ENCODE measurements at regions not wholly inside any gene's neighbourhood (a gene's known extent, or its start where the extent isn't known, plus 50 kb on each side); places are given as distances from the start of the nearest gene placed in this dataset.
A peak's percentile ranks its signal among the peaks of the same experiment; 100 is the strongest.

GRCh38 chr4:180799798-180800197 is 1443.4 kb upstream of the TENM3 start:
- DNase-seq (ENCODE audit: low read depth): no peak

DNA sequence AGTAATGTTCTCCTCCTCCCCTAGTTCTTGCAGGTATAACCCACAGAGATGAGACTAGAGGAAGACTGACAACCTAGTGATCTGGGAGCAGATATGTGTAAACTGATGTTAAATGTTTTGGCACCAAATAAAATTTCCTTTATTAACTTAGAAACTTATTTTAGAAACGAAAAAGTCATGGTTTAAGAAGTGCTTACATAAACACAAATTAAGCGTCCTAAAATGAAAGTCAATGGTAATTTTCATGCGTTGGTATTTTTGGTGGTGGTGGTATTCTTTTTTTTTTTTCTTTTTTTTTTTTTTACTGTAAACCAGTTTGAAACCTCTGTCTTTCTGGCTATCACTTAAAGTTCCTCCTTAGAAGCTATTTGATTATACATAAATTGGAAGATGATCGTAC is 1438.1 kb upstream of the TENM3 start:
- DNase-seq (ENCODE audit: low read depth): no peak

DNA sequence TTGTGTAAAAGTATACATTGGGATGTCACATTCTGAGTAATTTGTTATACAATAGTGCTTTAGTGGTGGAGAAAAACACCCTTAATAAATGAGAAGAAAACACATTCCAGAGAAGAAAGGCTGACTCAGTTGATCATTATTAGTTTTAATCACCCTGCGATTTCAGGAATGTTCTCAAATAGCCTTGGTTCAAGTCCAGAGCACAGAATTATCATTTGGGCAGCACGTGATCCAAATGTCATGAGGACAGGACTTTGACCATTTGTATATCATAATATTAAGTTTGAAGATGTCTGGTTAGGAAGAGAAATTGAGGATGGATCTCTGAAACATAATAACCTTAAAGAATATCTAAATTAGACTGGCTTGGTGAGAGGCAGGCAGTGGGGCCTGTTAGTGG is 1434.3 kb upstream of the TENM3 start:
- no peak for DNase-seq (ENCODE audit: low read depth)

DNA sequence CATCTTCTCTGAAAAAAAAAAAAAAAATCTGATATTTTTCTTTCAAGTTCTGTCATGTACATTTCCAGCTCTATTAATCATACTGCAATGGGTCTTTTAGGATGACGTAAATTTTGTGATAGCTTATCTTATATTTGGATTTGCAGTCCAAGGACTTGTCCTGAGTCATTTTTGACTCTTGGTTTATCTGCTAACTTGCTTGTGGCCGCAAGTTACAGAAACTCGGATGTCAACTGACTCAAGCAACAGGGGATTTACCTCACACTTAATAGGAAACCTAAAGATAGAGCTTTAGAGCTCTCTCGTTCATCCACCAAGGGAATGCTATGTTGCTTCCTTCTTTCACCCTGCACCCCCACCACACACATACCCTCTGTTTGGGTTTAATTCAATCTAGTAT is 1433.8 kb upstream of the TENM3 start:
- DNase-seq (ENCODE audit: low read depth): no peak

DNA sequence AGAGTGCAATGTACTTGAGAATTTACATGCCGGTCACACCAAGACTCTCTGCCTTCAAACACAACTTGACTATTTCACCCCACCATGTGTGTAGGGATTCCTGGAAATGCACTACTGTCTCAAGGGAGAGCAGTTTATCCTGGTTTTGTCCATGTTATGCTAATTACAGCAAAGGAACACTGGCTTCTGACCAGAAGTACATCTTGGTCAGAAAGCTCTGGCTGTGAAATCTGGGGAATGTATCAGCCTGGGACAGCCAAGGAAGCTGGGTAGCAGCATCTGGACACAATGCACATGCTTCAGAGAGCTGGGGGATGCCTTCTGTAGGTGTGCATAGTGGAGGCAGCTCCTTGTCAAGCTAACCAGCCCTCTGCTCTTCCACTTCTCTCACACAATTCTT is 1432.6 kb upstream of the TENM3 start:
- DNase-seq (ENCODE audit: low read depth): no peak

DNA sequence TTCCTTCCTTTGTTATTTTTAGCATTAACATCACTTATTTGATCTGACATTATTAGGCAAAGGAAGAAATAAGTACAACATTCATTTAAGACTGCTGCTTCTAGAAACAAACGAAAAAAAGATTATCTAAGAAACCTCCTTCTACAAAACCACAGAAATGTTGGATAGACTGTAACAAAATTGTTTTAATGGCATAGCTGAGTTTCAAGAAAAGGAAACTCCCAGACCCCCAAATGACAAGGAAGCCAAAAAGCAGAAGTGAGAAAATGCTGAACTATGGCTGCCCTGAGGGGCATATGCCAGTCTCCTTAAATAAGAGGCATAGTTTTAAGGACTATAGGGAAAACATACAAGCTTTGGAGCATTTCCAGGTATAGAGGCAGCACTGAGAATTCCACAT is 1431.6 kb upstream of the TENM3 start:
- no peak for DNase-seq (ENCODE audit: low read depth)

DNA sequence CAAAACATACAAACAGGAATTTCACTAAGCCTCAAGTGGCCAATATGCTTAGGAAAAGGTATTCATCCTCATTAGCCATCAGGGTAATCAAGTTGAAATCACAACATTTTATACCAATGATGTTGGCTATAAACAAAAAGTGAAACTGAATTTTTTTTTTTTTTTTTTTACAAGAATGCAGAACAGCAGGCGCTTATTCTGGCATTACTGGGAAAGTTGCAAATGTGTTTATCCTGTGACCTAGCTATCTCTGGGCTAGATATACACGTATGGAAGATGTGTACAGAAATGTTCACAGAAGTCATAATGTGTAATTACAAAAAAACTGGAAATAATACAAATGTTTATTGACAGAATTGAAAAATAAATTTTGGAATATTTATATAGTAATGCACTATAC is 1430.4 kb upstream of the TENM3 start:
- DNase-seq (ENCODE audit: low read depth): no peak

- DNase-seq (ENCODE audit: low read depth): no peak
Observed at GRCh38 chr4:180814875-180815417, 1428.3 kb upstream of the TENM3 start.

DNA sequence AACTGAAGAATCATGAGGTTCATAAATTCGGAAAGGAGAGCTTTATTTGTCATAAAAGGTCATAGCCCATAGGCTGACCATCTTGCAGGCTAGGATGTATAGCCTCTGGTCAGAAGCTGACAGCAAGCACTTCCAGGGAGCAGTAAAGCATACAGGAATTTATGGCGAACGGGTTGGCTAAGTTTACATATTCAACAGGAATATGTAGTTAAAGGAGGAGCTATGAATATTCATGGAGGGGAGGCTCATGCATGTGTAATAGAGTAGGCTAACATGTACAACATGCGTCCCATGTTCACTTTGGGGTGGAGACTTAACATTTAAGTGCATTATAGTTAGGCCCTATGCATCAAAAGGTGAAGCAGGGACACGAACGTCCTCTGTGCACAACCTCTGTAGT is 1425.7 kb upstream of the TENM3 start:
- DNase-seq (ENCODE audit: low read depth): no peak

DNA sequence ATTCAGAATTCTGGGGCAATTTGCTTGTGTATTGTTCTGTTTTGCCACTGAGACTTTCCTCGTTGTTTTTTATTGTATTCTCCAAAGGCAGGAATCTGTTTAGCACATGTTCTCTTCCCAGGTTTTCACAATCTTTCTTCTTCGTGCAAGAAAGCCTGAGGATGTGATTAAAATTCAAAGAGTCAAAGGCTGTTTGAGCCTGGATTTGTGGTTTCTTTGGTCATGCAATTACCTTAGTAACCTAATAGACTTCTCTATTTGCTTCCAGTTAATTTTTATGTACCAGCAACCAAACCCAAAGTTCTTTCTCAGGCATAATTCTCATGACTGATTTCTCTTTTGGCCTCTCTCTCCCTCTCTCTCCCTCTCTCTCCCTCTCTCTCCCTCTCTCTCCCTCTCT is 1420.1 kb upstream of the TENM3 start:
- DNase-seq (ENCODE audit: low read depth): no peak

- no peak for DNase-seq (ENCODE audit: low read depth)
Observed at GRCh38 chr4:180827232-180828009, 1415.8 kb upstream of the TENM3 start.

GRCh38 chr4:180828455-180829018 is 1414.7 kb upstream of the TENM3 start:
- peak; percentile 5 for DNase-seq (ENCODE audit: low read depth)

DNA sequence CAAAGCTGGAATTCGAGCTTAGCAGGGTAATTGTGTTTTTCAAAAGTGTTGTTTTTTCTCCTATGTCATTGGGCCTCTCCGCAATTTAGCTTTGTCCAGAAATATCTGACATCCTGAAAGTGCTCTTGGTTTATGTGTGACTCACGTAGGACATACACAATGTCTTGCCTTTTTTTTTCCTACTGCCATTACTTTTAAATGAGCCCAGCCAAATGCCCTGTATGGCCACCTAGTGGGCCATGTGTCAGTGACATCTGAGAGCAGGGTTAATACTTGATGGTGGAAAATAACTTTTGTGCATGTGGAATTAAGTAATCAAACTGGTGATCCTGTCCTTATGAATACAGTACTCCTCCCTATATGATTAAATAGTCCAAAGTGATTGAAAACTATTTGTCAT is 1411.1 kb upstream of the TENM3 start:
- no peak for DNase-seq (ENCODE audit: low read depth)

- no peak for DNase-seq (ENCODE audit: low read depth)
Observed at GRCh38 chr4:180840142-180840541, 1403.1 kb upstream of the TENM3 start.

DNA sequence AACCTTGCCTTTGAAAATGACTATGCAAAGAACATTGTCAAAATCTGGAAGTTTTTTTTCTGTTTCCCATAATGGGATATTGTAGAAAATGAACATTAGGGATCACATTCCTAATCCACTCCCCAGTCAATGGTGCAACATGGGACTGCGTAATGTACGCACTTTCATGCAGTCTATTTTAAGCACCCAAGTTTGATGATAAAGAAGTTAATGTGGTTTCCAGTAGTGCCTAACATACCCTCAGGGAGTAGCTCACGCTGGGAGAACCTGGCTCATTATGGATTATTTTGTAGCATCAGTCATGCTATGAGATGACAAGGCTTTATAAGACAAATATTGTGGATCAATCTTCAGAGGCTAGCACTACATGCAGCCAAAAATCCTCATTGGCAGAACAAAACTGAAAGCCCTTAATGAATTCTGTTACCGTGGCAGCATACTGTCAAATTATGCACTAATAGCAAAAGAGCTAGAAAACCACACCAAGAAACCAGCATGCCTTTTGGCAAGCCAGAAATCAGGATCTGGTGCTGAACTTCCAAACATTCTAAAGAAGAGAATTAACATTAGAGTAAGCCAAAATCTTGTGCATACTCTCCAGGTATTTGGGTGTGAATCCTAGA is 1392.8 kb upstream of the TENM3 start:
- no peak for DNase-seq (ENCODE audit: low read depth)

DNA sequence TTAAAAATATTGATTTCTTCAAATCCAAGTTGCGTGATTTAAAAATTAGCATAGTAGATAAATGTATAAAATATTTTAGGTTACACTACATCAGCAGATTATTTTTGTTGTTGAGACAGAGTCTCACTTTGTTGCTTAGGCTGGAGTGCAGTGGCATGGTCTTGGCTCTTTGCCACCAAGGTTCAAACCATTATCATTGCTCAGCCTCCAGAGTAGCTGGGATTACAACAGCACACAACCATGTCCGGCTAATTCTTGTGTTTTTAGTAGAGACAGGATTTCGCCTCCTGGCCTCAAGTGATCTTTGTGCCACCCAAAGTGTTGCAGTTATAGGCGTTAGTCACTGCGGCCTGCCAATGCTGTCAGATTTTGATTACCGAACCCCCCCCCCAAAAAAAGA is 1390.5 kb upstream of the TENM3 start:
- no peak for DNase-seq (ENCODE audit: low read depth)

- DNase-seq (ENCODE audit: low read depth): no peak
Observed at GRCh38 chr4:180855184-180855583, 1388.0 kb upstream of the TENM3 start.

- DNase-seq (ENCODE audit: low read depth): no peak
Observed at GRCh38 chr4:180860089-180860720, 1383.0 kb upstream of the TENM3 start.

- no peak for DNase-seq (ENCODE audit: low read depth)
Observed at GRCh38 chr4:180861651-180862050, 1381.6 kb upstream of the TENM3 start.

- DNase-seq (ENCODE audit: low read depth): no peak
Observed at GRCh38 chr4:180866933-180867643, 1376.1 kb upstream of the TENM3 start.

- no peak for DNase-seq (ENCODE audit: low read depth)
Observed at GRCh38 chr4:180870623-180871022, 1372.6 kb upstream of the TENM3 start.

GRCh38 chr4:180898305-180898704 is 1344.9 kb upstream of the TENM3 start:
- DNase-seq (ENCODE audit: low read depth): no peak

Data from CMK (cell line).